KMS-11 (cell line): ENCODE measurements at regions not wholly inside any gene's neighbourhood (a gene's known extent, or its start where the extent isn't known, plus 50 kb on each side); places are given as distances from the start of the nearest gene placed in this dataset.
"Not testable (repeated sequence)": the region's sequence is repeated elsewhere in the genome, so short reads cannot be mapped to it uniquely, and the experiment has no call there.

ENCODE experiments used
- H2AFZ ChIP-seq: fragments of 200-600 bp; sonication (generic); 2 replicates; pipeline ENCODE4 v1.6.1; 2016; ENCODE audit warnings: antibody characterized with exemption, mixed run types, low read depth
- H3K27ac ChIP-seq: fragments of 200-600 bp; sonication (generic); 2 replicates; pipeline ENCODE4 v1.6.1; 2016; ENCODE audit warnings: mild to moderate bottlenecking, mixed run types
- H3K27me3 ChIP-seq: fragments of 200-600 bp; sonication (generic); 2 replicates; pipeline ENCODE4 v1.6.1; 2017; ENCODE audit warnings: mild to moderate bottlenecking, low read depth, mixed run types, moderate library complexity; ENCODE audit not compliant: insufficient read depth
- H3K36me3 ChIP-seq: fragments of 200-600 bp; sonication (generic); 2 replicates; pipeline ENCODE4 v1.6.1; 2017; ENCODE audit warnings: mild to moderate bottlenecking, mixed run types; ENCODE audit not compliant: insufficient read depth
- H3K4me1 ChIP-seq: fragments of 200-600 bp; sonication (generic); 2 replicates; pipeline ENCODE4 v1.6.1; 2016; ENCODE audit warnings: mild to moderate bottlenecking, low read depth, mixed run types; ENCODE audit not compliant: poor library complexity, severe bottlenecking
- H3K4me2 ChIP-seq: fragments of 200-600 bp; sonication (generic); 2 replicates; pipeline ENCODE4 v1.7.0; 2016; ENCODE audit warnings: mild to moderate bottlenecking, mixed run types
- H3K4me3 ChIP-seq: fragments of 200-600 bp; sonication (generic); IDR thresholded peaks from 2 replicates; pipeline ENCODE4 v1.6.1; 2017; ENCODE audit warnings: low read depth, low read length, mixed read lengths; ENCODE audit not compliant: insufficient read depth
- H3K79me2 ChIP-seq: fragments of 200-600 bp; sonication (generic); 2 replicates; pipeline ENCODE4 v1.6.1; 2016; ENCODE audit warnings: low read depth, mixed run types; ENCODE audit not compliant: insufficient read depth
- H3K9ac ChIP-seq: fragments of 200-600 bp; sonication (generic); 2 replicates; pipeline ENCODE4 v1.6.1; 2016; ENCODE audit warnings: mild to moderate bottlenecking, mixed run types
- H4K20me1 ChIP-seq: fragments of 200-600 bp; sonication (generic); 2 replicates; pipeline ENCODE4 v1.6.1; 2016; ENCODE audit warnings: mild to moderate bottlenecking, mixed run types; ENCODE audit not compliant: insufficient read depth
- TF ChIP-seq, protein P1 (sequence below): fragments of 200-600 bp; sonication (generic); conservative IDR thresholded peaks from 2 replicates; pipeline ENCODE4 v1.6.1; 2017; ENCODE audit warnings: low read depth, mild to moderate bottlenecking, antibody characterized with exemption, low read length, moderate library complexity, mixed read lengths

DNA sequence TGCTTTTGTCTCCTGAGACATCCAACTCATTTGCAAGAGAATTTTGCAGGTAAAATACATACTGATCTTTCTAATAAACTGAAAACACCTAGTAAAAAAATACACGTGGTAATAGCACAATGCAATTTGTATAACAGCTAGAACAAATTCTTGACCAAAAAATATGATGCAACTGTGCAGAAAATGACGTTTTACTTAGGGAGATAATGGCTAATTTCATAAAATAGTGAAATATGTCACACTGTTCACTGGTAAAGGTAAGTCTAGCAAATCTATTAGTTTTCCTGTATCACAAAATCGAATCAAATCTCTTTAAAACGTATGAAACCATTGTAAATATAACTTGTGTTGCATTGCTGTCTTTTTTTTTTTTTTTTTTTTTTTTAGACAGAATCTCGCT lies 130.0 kb downstream of the VPREB1 start:
- Histone ChIP-seq H3K27me3 (no peaks in the 10 kb centered on the region), H3K4me2 (no peak overlapping the region), H4K20me1 (no peaks in the 10 kb centered on the region), H3K79me2 (no peaks in the 10 kb centered on the region), H2AFZ (no peak overlapping the region), H3K4me1 (no peaks in the 10 kb centered on the region), H3K9ac (no peak overlapping the region), H3K27ac (no peak overlapping the region), H3K4me3 (no peak overlapping the region), H3K36me3 (no peaks in the 10 kb centered on the region)
- TF ChIP-seq, protein P1, sequence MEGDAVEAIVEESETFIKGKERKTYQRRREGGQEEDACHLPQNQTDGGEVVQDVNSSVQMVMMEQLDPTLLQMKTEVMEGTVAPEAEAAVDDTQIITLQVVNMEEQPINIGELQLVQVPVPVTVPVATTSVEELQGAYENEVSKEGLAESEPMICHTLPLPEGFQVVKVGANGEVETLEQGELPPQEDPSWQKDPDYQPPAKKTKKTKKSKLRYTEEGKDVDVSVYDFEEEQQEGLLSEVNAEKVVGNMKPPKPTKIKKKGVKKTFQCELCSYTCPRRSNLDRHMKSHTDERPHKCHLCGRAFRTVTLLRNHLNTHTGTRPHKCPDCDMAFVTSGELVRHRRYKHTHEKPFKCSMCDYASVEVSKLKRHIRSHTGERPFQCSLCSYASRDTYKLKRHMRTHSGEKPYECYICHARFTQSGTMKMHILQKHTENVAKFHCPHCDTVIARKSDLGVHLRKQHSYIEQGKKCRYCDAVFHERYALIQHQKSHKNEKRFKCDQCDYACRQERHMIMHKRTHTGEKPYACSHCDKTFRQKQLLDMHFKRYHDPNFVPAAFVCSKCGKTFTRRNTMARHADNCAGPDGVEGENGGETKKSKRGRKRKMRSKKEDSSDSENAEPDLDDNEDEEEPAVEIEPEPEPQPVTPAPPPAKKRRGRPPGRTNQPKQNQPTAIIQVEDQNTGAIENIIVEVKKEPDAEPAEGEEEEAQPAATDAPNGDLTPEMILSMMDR = no peak

DNA sequence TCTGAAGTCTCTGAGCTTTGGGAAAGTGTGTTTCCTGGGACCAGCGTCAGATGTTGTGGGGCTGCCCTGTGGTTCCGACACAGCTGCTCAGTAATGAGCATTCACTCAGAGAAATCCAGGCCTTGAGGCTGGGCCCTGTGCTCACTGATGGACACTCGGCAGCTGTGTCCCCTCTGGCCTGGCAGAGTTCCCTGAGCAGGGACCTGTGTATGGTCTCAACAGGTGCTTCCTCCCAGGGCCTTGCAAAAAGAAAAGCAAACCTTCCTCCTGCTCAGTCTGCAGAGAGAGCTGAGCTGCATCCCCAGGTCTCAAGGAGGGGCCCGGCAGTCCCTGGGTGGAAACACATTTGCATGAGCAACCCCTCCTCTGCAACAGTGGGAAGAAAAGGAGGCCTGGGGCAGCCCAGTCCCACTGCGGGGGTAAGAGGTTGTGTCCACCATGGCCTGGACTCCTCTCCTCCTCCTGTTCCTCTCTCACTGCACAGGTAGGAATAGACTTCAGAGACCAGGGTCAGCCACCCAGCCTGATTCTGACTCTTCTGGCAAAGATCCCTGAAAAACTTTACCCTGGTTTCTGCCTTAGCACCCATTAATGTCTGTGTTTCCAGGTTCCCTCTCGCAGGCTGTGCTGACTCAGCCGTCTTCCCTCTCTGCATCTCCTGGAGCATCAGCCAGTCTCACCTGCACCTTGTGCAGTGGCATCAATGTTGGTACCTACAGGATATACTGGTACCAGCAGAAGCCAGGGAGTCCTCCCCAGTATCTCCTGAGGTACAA lies 131.2 kb downstream of the VPREB1 start:
- no peaks in the 10 kb centered on the region for H3K4me1 ChIP-seq
- TF ChIP-seq, protein P1 = no peak
- H4K20me1 ChIP-seq = no peaks in the 10 kb centered on the region
- no peak overlapping the region for H3K4me3 ChIP-seq
- no peaks in the 10 kb centered on the region for H3K79me2 ChIP-seq
- H3K36me3 ChIP-seq = no peaks in the 10 kb centered on the region
- H3K27ac ChIP-seq = no peak overlapping the region
- H3K9ac ChIP-seq = no peak overlapping the region
- no peak overlapping the region for H3K4me2 ChIP-seq
- H2AFZ ChIP-seq = no peak overlapping the region
- no peaks in the 10 kb centered on the region for H3K27me3 ChIP-seq

DNA sequence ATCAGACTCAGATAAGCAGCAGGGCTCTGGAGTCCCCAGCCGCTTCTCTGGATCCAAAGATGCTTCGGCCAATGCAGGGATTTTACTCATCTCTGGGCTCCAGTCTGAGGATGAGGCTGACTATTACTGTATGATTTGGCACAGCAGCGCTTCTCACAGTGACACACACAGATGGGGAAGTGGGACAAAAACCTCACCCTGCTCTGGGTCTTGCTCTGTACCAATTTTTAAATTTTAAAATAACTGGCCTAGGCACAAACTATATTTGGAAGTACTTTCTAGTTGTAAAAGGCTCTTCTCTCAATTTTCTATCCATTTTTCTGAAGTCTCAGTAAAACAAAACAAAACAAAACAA lies 131.7 kb downstream of the VPREB1 start:
- no peak overlapping the region for H3K27ac ChIP-seq
- no peak overlapping the region for H3K9ac ChIP-seq
- H3K4me1 ChIP-seq = no peaks in the 10 kb centered on the region
- no peak overlapping the region for H3K4me3 ChIP-seq
- no peaks in the 10 kb centered on the region for H3K36me3 ChIP-seq
- no peaks in the 10 kb centered on the region for H3K79me2 ChIP-seq
- TF ChIP-seq, protein P1 = no peak
- no peaks in the 10 kb centered on the region for H3K27me3 ChIP-seq
- H2AFZ ChIP-seq = no peak overlapping the region
- H3K4me2 ChIP-seq = no peak overlapping the region
- no peaks in the 10 kb centered on the region for H4K20me1 ChIP-seq

DNA sequence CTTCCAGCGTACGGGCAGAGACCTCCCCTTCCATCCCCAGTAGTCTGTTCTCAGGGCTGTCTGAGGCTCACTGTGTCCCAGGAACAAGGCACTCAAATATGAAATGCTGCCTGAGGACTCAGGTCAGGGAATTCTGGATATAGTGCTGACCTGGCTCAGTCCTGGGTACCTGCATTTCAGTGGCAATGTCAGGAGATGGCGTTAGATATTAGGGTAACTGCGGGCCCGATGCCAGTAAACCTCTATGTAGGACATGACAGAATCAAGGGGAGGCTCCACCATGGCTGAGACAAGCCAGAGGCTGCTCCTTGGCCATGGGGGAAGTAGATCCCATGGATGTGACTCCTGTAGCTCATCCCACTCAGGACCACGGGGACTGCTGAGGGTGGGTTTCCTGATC lies 131.7 kb downstream of the ZNF280B start:
- not testable (repeated sequence) for H3K9ac ChIP-seq, H3K79me2 ChIP-seq, H3K4me1 ChIP-seq, H3K36me3 ChIP-seq, H2AFZ ChIP-seq, H4K20me1 ChIP-seq, H3K27ac ChIP-seq, H3K27me3 ChIP-seq, H3K4me3 ChIP-seq, H3K4me2 ChIP-seq

DNA sequence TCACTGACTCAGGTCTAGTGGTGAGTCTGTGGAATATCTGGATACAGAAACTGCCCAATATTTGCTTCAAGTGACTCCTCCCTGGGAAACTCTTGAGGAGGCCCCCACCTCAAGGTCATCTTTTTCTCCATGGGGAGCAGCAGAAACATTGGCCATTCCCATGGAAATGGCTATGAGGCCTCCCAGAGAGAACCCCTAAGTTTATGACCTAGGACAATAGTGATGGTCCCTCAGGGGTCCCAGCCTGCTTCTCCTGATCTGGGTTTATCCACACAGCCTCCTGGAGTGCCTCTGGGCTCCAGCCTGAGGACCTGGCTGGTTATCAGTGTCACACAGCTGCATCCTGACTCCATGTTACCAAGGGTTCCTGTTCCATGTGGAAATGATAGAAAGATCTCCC lies 131.2 kb downstream of the ZNF280B start:
- TF ChIP-seq, protein P1 = no peak
- H3K79me2 ChIP-seq = no peaks in the 10 kb centered on the region
- H3K9ac ChIP-seq = no peak overlapping the region
- H4K20me1 ChIP-seq = no peaks in the 10 kb centered on the region
- H3K4me2 ChIP-seq = no peak overlapping the region
- no peaks in the 10 kb centered on the region for H3K27me3 ChIP-seq
- H2AFZ ChIP-seq = no peak overlapping the region
- H3K36me3 ChIP-seq = no peaks in the 10 kb centered on the region
- H3K4me3 ChIP-seq = no peak overlapping the region
- H3K4me1 ChIP-seq = no peaks in the 10 kb centered on the region
- H3K27ac ChIP-seq = no peak overlapping the region
